SK-N-SH treated with all-trans-retinoic acid at 6 μM for 48 hours (cell line): ENCODE measurements at regions not wholly inside any gene's neighbourhood (a gene's known extent, or its start where the extent isn't known, plus 50 kb on each side); places are given as distances from the start of the nearest gene placed in this dataset.

ENCODE experiments used
- ARNTL ChIP-seq: fragments of 450-650 bp; formaldehyde crosslinking; IDR thresholded peaks from 2 replicates; pipeline ENCODE4 v1.5.0; 2020; ENCODE audit warnings: low read depth, mild to moderate bottlenecking, moderate library complexity, borderline replicate concordance
- BACH2 ChIP-seq: fragments of 250-450 bp; sonication (Bioruptor Pico); IDR thresholded peaks from 2 replicates; pipeline ENCODE4 v1.9.0; 2021; ENCODE audit warnings: mild to moderate bottlenecking, borderline replicate concordance
- CSDC2 ChIP-seq: fragments of 250-450 bp; sonication (Bioruptor Pico); IDR thresholded peaks from 2 replicates; pipeline ENCODE4 v1.5.0; 2020; ENCODE audit warnings: mild to moderate bottlenecking, moderate library complexity
- PATZ1 ChIP-seq: fragments of 250-450 bp; sonication (Bioruptor Pico); IDR thresholded peaks from 2 replicates; pipeline ENCODE4 v1.8.0; 2020; ENCODE audit warnings: mild to moderate bottlenecking, moderate library complexity, borderline replicate concordance
- POU6F1 ChIP-seq: fragments of 250-450 bp; sonication (Bioruptor Pico); IDR thresholded peaks from 2 replicates; pipeline ENCODE4 v1.8.0; 2021; ENCODE audit warnings: low read depth, mild to moderate bottlenecking, moderate library complexity, borderline replicate concordance
- ZC3H10 ChIP-seq: fragments of 250-450 bp; sonication (Bioruptor Pico); IDR thresholded peaks from 2 replicates; pipeline ENCODE4 v1.5.1; 2021; ENCODE audit warnings: mild to moderate bottlenecking, moderate library complexity
- ZFP30 ChIP-seq: fragments of 450-650 bp; formaldehyde crosslinking; IDR thresholded peaks from 2 replicates; pipeline ENCODE4 v1.5.0; 2022; ENCODE audit warnings: mild to moderate bottlenecking, moderate library complexity
- ZNF70 ChIP-seq: fragments of 450-650 bp; formaldehyde crosslinking; IDR thresholded peaks from 2 replicates; pipeline ENCODE4 v1.5.0; 2020; ENCODE audit warnings: mild to moderate bottlenecking, moderate library complexity

- TF ChIP-seq ARNTL (no peak), POU6F1 (no peak), BACH2 (CRISPR knock-in tag) (no peak), ZNF70 (CRISPR knock-in tag) (no peak), ZFP30 (no peak), PATZ1 (no peak), ZC3H10 (no peak), CSDC2 (CRISPR knock-in tag) (no peak)
Observed at GRCh38 chrX:40484408-40485091, 96.2 kb upstream of the ATP6AP2 start.
